Breast epithelium (tissue), 4 donors: ENCODE measurements at regions not wholly inside any gene's neighbourhood (a gene's known extent, or its start where the extent isn't known, plus 50 kb on each side); places are given as distances from the start of the nearest gene placed in this dataset.

Experiments
- DNase-seq, 2 donors: peaks; one replicate each; pipeline ENCODE4 v3.0.0-alpha.2; 2019; ENCODE audit warnings: low spot score in 2 of 2
- H3K27ac ChIP-seq, 2 donors: fragments of 200-600 bp; sonication (generic) in 1 of 2; one replicate each; pipeline ENCODE4 v1.5.1; 2016 to 2019; ENCODE audit warnings: mild to moderate bottlenecking in 1 of 2
- H3K27me3 ChIP-seq, 2 donors: fragments of 200-600 bp; sonication (generic) in 1 of 2; one replicate each; pipeline versions ENCODE4 v1.5.1 to v1.6.0; 2017 to 2019; ENCODE audit warnings: control low read depth in 1 of 2, mild to moderate bottlenecking in 1 of 2
- H3K36me3 ChIP-seq: fragments of 200-600 bp; one replicate; pipeline ENCODE4 v1.5.1; 2019
- H3K4me1 ChIP-seq, 2 donors: fragments of 200-600 bp; sonication (generic); one replicate each; pipeline ENCODE4 v1.5.1; 2016 to 2019; ENCODE audit warnings: control low read depth in 1 of 2
- H3K4me3 ChIP-seq, 3 donors: fragments of 200-600 bp; sonication (generic); 1 replicate in 2 of 3; 2 replicates in 1 of 3; pipeline ENCODE4 v1.5.1; 2016 to 2019; ENCODE audit warnings: mild to moderate bottlenecking in 3 of 3, moderate library complexity in 2 of 3
- H3K9me3 ChIP-seq, 2 donors: fragments of 200-600 bp; sonication (generic) in 1 of 2; one replicate each; pipeline ENCODE4 v1.5.1; 2016 to 2019; ENCODE audit warnings: control low read depth in 1 of 2
- CTCF ChIP-seq, 3 donors: fragments of 450-650 bp; IDR thresholded peaks; one replicate each; pipeline ENCODE4 v1.5.1; 2016 to 2017; ENCODE audit warnings: antibody characterized with exemption in 3 of 3, mild to moderate bottlenecking in 3 of 3, moderate library complexity in 3 of 3
- POLR2A ChIP-seq: fragments of 450-650 bp; IDR thresholded peaks from one replicate; pipeline ENCODE4 v1.6.1; 2016; ENCODE audit warnings: antibody characterized with exemption, mild to moderate bottlenecking, moderate library complexity
- POLR2AphosphoS5 ChIP-seq, 3 donors: sonication (generic); formaldehyde crosslinking; IDR thresholded peaks; one replicate each; pipeline ENCODE4 v1.6.1; 2017; ENCODE audit warnings: antibody characterized with exemption in 3 of 3
- intact Hi-C: fragments of 100-400 bp; cut with DNase I; formaldehyde crosslinking; loops from one replicate; pipeline ENCODE4 v1.15.1; 2023; ENCODE audit warnings: low total_unique reads

DNA sequence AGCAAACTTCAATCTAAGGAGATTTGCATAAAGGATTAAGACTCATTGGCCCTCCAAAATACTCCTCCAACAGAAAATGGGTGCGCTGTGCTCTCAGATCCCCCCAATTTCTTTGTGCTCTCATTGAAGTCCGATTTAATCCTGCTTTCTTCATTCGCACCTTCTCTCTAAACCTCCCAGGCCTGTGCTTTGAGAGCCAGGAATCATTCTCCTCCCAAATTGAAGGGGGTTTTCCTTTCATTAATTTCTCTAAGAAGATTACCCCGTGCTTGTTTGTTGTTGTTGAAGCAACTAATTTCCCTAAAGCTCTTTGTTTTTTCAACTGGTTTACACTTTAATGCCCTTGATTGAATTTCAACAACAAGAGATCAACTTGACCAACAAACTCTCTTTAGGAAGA, 304.2 kb upstream of the IRX3 start:
- no peaks in the 10 kb centered on the region for H3K9me3 ChIP-seq
- no peaks in the 10 kb centered on the region for H3K27me3 ChIP-seq
- intact Hi-C loops: no loop called here
- H3K4me3 ChIP-seq: no peak overlapping the region
- no peak overlapping the region for H3K27ac ChIP-seq
- H3K4me1 ChIP-seq: no peaks in the 10 kb centered on the region
- no peak for DNase-seq
- no peaks in the 10 kb centered on the region for H3K36me3 ChIP-seq
- no peak for TF ChIP-seq POLR2AphosphoS5 (IDR thresholded peaks at IDR 0.05)
- TF ChIP-seq POLR2A: no peak
- TF ChIP-seq CTCF (IDR thresholded peaks at IDR 0.05): no peak

DNA sequence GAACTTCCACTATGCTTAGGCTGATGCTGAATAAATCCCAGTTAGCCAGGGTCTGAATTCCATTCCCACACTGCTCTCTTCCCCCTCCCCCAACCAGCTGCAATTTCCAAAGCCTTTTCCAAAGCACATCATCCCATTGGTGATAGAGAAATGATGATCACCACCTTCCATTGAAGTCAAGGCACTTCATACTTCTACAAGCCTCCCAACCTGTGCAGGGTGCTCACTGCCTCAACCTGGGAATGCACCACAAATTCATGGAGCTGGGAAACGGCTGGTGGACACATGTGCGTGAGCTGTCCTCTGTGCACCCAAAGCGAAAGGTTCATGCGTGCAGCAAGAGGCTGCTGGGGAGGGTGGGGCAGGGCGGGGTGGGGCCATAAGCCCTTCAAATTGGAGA, 302.7 kb upstream of the IRX3 start:
- DNase-seq: no peak
- H3K36me3 ChIP-seq: no peaks in the 10 kb centered on the region
- intact Hi-C loops: no loop called here
- no peak overlapping the region for H3K27ac ChIP-seq
- H3K9me3 ChIP-seq: no peaks in the 10 kb centered on the region
- TF ChIP-seq CTCF (IDR thresholded peaks at IDR 0.05) (no peak), POLR2AphosphoS5 (IDR thresholded peaks at IDR 0.05) (no peak), POLR2A (no peak)
- H3K27me3 ChIP-seq: no peaks in the 10 kb centered on the region
- no peak overlapping the region for H3K4me3 ChIP-seq
- H3K4me1 ChIP-seq: no peaks in the 10 kb centered on the region

GRCh38 chr16:54588026-54588425, 301.4 kb upstream of the IRX3 start:
- no peaks in the 10 kb centered on the region for H3K36me3 ChIP-seq
- H3K4me1 ChIP-seq: no peaks in the 10 kb centered on the region
- no peaks in the 10 kb centered on the region for H3K27me3 ChIP-seq
- H3K9me3 ChIP-seq: no peaks in the 10 kb centered on the region
- no peak for DNase-seq
- TF ChIP-seq POLR2AphosphoS5 (IDR thresholded peaks at IDR 0.05): no peak
- TF ChIP-seq CTCF (IDR thresholded peaks at IDR 0.05): no peak
- TF ChIP-seq POLR2A: no peak
- H3K27ac ChIP-seq: no peak overlapping the region
- no peak overlapping the region for H3K4me3 ChIP-seq
- intact Hi-C loops: no loop called here

DNA sequence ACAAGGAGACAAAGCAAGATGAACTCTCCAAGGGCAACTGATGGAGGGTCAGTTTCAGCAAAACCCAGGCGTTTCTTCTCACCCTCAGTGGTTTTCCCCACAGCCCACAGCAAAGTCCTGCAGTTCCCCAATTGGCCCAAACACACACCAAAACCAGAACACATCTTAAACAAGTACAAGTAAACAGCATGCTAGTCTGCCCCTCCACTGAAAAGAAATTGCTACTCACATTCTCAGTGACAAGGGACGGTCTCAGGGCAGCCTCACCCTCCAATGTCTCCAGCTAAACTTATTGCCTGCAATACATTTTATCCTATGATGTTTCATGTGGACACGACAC, 300.6 kb upstream of the IRX3 start:
- no peak overlapping the region for H3K27ac ChIP-seq
- H3K4me3 ChIP-seq: no peak overlapping the region
- no peaks in the 10 kb centered on the region for H3K27me3 ChIP-seq
- H3K36me3 ChIP-seq: no peaks in the 10 kb centered on the region
- no peaks in the 10 kb centered on the region for H3K4me1 ChIP-seq
- no peaks in the 10 kb centered on the region for H3K9me3 ChIP-seq
- intact Hi-C loops: no loop called here
- no peak for DNase-seq
- TF ChIP-seq POLR2AphosphoS5 (IDR thresholded peaks at IDR 0.05): no peak

DNA sequence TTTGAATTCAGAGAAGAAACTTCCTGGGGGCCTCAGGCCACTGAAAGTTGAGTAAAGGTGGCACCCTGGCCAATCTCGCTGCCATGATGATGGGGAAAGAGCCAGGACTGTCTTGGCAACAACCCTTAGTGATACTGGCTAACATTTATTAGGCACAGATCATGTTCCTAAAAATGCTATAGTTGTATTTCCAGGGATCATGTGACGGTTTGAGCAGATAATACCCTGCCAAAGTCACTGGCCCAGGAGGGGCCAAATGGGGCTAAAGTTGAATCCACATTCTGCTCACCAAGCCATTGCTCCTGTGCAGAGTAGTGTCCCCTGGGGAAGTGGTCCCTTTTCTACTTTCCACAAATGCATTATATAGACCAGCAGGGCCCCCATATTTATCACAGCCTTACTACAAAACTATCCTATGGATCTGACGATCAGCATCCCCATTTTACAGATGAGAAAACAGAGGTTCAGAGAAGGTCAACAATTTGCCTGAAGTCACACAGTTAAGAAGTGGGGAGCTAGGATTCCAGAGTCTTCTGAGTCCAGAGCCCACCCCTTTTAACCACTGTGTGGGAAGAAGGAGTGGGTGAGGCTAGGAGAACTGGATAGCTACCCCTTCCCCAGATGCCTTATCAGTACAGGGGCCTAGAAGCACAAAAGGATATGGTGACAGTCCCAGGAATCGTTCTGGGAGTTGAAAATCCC, 300.0 kb upstream of the IRX3 start:
- Histone ChIP-seq H3K4me1 (no peaks in the 10 kb centered on the region), H3K27me3 (no peaks in the 10 kb centered on the region), H3K27ac (no peak overlapping the region), H3K4me3 (no peak overlapping the region), H3K36me3 (no peaks in the 10 kb centered on the region), H3K9me3 (no peaks in the 10 kb centered on the region)
- DNase-seq: no peak
- TF ChIP-seq POLR2AphosphoS5 (IDR thresholded peaks at IDR 0.05): no peak
- no peak for TF ChIP-seq POLR2A
- no peak for TF ChIP-seq CTCF (IDR thresholded peaks at IDR 0.05)
- intact Hi-C loops: no loop called here

DNA sequence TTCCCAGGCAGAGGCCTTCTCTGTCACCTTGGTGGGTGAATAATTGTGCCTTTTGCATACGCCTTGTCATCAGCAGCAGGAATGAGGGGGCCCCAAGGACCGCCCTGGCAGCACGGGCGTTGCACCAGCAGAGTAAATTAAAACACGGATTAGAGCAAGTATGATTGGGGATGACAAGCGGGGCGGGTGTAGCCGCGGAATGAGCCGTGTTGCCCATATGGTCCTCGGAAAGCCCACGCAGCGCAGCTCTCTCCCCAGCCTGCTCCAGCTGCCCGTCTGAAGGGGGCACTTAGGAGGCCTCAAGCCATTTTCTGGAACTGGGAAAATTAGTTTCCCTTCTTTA, 299.4 kb upstream of the IRX3 start:
- no peaks in the 10 kb centered on the region for H3K9me3 ChIP-seq
- no peak for TF ChIP-seq POLR2AphosphoS5 (IDR thresholded peaks at IDR 0.05)
- no peak for TF ChIP-seq POLR2A
- no peak for TF ChIP-seq CTCF (IDR thresholded peaks at IDR 0.05)
- no peak for DNase-seq
- no peaks in the 10 kb centered on the region for H3K36me3 ChIP-seq
- H3K4me3 ChIP-seq: no peak overlapping the region
- H3K27ac ChIP-seq: no peak overlapping the region
- no peaks in the 10 kb centered on the region for H3K27me3 ChIP-seq
- no peaks in the 10 kb centered on the region for H3K4me1 ChIP-seq
- intact Hi-C loops: no loop called here
